GM18517 (cell line): ENCODE measurements at regions not wholly inside any gene's neighbourhood (a gene's known extent, or its start where the extent isn't known, plus 50 kb on each side); places are given as distances from the start of the nearest gene placed in this dataset.

Experiments used
- ATAC-seq: cut with Tn5 transposase; IDR thresholded peaks from one replicate; pipeline ENCODE4 v1.9.1; 2021; ENCODE audit warnings: mild to moderate bottlenecking, moderate library complexity; ENCODE audit not compliant: unreplicated experiment

DNA sequence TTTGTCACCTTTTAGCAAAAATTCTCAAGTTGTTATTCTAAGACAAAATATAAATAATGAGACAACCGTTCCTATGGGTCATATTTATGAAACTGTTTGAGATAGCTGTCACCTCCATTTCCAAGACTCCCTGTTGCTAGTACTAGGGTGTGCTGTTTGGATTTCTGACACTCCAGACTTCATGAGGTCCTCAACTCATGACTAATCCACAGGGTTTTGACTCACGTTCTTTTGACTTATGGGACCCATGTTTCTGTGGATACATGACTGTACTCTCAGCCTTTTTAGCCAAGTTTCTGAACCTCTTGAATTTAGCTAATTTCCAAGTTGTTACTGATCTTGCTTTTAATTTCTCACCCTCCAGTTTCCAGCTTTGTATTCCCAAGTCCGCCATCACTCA lies 178.7 kb upstream of the FAM98A start:
- no peak for ATAC-seq

- ATAC-seq = no peak
Observed at GRCh38 chr2:33775306-33775705, 176.2 kb upstream of the FAM98A start.

DNA sequence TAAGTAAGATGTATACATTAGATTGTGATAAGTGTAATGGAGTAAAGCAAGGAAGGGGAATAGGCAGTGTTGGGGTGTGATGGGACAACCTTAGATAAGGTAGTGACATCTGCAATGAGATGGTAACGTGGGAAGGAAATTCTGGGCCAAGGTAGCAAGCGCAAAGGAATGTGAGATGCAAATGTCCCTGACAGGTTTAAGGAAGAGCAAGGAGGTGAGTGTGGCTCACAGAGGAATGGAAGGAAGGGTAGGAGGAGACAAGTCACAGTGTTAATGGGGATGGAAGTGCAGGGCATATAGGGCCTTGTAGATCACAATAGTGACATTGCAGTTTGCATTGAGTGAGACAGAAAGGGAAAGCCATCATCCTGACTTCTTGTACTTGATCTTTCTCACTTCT lies 170.9 kb upstream of the FAM98A start:
- no peak for ATAC-seq

- ATAC-seq = no peak
Observed at GRCh38 chr2:33766175-33766574, 167.1 kb upstream of the FAM98A start.

DNA sequence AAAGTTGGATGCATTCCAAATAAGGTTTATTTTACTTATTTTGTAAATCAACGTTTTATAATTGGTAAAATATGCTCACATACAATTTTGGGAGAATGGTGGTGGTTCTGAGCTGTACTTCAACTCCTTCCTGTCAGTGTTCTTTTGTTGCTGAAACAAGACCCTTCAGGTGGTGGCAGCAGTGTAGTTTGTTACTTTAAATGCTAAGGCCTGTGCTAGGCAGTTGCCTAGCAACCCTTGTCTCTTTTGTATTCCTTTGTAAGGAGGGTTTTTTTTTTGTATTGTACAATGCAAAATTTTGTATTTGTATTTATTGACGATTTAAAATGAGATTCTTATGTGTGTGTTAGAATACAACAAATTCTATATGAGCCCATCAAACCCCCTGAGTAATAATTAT lies 166.0 kb upstream of the FAM98A start:
- ATAC-seq = no peak

DNA sequence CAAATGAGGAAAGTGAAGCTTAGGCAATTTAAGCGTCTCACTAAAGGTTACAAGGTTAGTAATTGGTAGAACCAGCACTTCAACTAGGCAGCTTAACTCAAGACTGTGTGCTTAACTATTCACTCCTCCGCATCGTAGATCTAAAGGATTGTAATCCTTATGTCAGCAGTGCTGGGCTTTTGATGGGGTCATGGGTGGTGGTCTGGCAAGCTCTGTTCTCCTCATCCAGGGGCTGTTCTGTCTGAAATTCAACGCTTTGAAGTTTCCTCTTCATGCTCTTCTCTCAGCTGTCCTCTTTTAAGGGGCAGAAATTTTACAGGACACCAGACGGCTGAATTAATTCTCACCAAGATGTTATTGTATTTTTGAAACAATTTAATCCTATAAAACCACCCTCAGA lies 165.5 kb upstream of the FAM98A start:
- no peak for ATAC-seq

DNA sequence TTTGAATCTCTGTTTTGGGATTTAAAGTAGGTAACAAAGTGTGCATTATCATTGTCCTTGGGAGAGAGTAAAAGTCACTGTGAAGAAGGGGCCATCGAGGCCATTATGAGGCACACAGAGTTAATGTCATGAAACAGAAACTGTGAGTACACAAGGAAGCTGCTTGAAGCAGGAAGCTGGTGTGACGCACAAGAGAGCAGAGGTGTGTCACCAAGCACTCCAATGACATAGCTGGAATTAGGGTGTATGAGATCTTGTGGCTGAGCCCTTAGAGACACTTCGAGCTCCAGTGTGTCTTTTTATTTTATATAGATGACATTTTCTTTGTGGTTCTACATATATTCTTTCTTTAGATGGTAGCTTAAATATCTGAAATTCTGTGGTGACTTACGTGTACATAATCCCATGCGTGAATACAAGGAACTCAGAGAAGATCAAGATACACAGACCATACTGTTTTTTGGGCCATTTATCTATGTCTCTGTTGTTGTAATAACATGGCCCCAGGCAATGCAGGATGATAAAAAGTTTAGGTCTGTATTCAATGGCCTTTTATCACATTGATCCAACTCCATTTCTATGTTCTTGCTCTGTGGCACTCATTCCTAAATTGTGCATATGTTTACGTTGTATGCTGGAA lies 164.7 kb upstream of the FAM98A start:
- no peak for ATAC-seq

GRCh38 chr2:33762636-33763035 lies 163.5 kb upstream of the FAM98A start:
- no peak for ATAC-seq

- ATAC-seq = no peak
Observed at GRCh38 chr2:33746208-33746800, 147.2 kb upstream of the FAM98A start.

DNA sequence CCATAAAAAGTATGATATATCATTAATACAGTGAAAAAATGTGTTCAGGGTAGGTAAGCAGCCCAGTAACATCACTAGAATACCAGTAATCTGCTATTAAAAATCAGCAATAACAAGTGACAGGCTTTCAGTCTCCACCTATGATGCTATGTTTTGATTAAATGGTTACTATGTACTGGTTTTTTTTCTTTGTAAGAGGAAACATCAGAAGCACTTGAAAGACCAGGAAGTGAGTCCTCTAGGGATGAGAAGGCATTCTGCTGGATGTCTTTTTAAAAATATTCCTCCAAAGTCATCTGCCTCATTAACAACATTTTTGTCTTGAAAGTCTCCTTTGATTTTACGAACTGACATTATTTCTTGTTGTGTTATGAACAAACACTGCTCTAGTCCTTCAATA lies 136.0 kb upstream of the FAM98A start:
- ATAC-seq = no peak

DNA sequence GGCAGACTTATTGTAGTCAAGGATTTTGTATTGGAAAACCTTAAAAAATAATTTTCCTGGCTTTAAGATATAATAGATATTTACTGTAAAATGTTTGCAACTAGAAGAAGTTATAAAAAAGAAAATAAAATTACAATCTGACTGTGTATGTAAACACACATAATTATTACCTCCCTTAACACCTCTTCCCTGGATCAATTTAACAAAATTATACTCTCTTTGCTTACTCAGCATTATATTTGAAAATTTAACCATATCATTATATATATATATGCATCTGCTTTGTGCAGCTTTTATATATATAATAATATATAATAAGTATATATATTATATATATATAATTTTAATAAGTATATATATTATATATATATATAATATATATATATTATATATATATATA lies 131.7 kb upstream of the FAM98A start:
- ATAC-seq = no peak

DNA sequence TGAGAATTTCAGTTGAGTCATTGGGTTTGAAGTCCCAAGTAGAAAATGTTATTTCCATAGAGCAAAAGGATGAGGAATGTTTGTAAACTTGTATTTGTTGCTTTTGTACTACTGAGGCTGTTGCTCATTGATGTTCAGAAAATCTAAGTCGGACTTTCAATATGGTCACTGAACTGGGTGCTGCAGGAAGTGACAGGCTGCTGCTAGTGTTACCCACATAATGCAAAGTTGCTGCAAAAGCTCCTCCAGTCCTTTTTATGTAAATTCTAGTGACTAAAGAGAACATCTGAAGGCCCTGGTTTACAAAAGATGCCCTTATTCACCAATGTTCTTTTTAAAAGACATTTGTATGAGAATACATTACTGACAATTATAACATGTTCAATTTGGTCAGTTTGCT lies 131.1 kb upstream of the FAM98A start:
- no peak for ATAC-seq

DNA sequence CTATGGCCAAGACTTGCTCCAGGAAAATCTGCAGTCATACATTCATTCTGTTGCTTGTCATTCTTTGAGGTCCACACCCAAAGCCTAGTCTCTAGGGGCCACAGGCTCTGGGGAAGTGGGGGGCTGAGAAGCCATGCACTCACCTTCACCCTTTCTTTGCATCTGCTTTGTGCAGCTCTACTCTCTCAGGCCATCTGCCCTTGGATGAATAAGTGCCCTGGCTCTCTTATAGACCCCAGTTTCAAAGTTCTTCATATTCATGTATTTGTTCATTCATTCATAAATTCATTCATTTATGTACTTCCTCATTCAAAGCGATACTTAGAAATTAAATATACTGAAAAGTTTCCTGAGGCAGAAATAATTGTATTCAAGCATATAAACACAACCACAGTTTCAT lies 130.3 kb upstream of the FAM98A start:
- no peak for ATAC-seq

- no peak for ATAC-seq
Observed at GRCh38 chr2:33728106-33728505, 129.0 kb upstream of the FAM98A start.

DNA sequence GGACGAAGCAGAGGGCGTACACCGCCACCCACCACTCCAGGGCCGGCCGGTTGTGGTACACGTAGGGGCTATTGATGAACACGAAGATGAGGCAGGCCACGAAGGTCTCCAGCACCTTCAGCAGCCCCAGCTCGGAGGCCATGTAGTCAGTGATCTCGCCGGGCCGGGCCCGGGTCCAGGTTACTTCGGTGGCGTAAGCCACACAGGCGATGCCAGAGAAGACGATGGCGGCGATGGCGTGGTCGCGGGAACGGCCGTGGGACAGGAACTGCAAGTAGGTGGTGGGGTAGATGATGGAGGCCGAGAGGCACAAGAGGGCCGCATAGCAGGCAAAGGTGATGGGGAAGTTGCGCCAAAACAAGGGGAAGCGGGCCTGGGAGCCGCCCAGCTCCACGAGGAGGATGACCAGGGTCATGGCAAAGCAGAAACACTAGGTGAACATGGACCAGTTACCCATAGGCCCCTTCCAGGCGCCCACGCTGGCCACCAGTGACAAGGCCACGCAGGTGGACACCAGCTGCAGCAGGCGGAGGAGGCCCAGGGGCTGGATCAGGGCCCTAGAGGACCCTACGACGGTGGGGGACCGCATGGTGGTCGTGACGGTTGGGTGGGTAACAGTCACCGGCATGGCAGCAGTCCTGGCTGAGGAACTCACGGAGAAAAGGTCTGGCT lies 128.4 kb upstream of the FAM98A start:
- no peak for ATAC-seq

DNA sequence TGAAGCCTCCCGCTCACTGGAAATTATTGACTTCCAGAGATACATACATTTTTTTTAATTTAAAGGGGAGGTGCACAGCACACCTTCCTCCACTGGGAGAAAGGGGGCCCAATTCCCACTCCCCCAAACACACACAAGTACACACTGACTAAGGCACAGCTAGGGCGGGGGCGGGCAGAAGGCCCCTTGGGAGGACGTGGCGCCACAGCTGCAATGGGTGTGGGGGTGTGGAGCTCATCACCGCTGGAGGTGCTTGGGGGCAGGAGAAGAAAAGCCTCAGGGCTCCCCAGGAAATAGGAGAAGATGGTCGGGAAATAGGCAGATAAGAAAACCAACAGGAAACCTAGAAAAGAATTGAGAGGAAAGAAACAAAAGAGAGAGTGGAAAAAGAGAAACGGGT lies 127.3 kb upstream of the FAM98A start:
- no peak for ATAC-seq

- ATAC-seq = no peak
Observed at GRCh38 chr2:33723329-33723728, 124.2 kb upstream of the FAM98A start.

GRCh38 chr2:33719067-33719466 lies 120.0 kb upstream of the FAM98A start:
- ATAC-seq = no peak

- no peak for ATAC-seq
Observed at GRCh38 chr2:33712674-33713073, 113.6 kb upstream of the FAM98A start.

GRCh38 chr2:33709951-33710350 lies 110.9 kb upstream of the FAM98A start:
- no peak for ATAC-seq

- ATAC-seq = no peak
Observed at GRCh38 chr2:33707312-33707711, 108.2 kb upstream of the FAM98A start.

GRCh38 chr2:33706410-33706809 lies 107.3 kb upstream of the FAM98A start:
- ATAC-seq = no peak
